ENCODE measurements at regions not wholly inside any gene's neighbourhood (a gene's known extent, or its start where the extent isn't known, plus 50 kb on each side); places are given as distances from the start of the nearest gene placed in this dataset.

- TF ChIP-seq, protein P1, sequence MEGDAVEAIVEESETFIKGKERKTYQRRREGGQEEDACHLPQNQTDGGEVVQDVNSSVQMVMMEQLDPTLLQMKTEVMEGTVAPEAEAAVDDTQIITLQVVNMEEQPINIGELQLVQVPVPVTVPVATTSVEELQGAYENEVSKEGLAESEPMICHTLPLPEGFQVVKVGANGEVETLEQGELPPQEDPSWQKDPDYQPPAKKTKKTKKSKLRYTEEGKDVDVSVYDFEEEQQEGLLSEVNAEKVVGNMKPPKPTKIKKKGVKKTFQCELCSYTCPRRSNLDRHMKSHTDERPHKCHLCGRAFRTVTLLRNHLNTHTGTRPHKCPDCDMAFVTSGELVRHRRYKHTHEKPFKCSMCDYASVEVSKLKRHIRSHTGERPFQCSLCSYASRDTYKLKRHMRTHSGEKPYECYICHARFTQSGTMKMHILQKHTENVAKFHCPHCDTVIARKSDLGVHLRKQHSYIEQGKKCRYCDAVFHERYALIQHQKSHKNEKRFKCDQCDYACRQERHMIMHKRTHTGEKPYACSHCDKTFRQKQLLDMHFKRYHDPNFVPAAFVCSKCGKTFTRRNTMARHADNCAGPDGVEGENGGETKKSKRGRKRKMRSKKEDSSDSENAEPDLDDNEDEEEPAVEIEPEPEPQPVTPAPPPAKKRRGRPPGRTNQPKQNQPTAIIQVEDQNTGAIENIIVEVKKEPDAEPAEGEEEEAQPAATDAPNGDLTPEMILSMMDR (IDR thresholded peaks at IDR 0.05) = no peak
- no peak for TF ChIP-seq POLR2A (IDR thresholded peaks at IDR 0.05)
These were observed 913.2 kb downstream of the DIAPH3 start for GRCh38 chr13:59250336-59251189.

All from heart left ventricle (tissue), 13 donors.